WERI-Rb-1 (cell line): ENCODE measurements at regions not wholly inside any gene's neighbourhood (a gene's known extent, or its start where the extent isn't known, plus 50 kb on each side); places are given as distances from the start of the nearest gene placed in this dataset.
A peak's percentile ranks its signal among the peaks of the same experiment; 100 is the strongest.

Experiments
- DNase-seq: peaks from one replicate; pipeline ENCODE4 v3.0.0-alpha.2; 2020
- H3K27ac ChIP-seq: fragments of 250-450 bp; sonication (Bioruptor Pico); 2 replicates; pipeline ENCODE4 v1.5.1; 2020; ENCODE audit warnings: mild to moderate bottlenecking, moderate library complexity
- H3K27me3 ChIP-seq: fragments of 250-450 bp; sonication (Bioruptor Pico); 2 replicates; pipeline ENCODE4 v1.5.1; 2021; ENCODE audit warnings: mild to moderate bottlenecking, low read depth, moderate library complexity; ENCODE audit not compliant: insufficient read depth, severe bottlenecking
- H3K36me3 ChIP-seq: fragments of 250-450 bp; sonication (Bioruptor Pico); 2 replicates; pipeline ENCODE4 v1.5.1; 2020; ENCODE audit warnings: mild to moderate bottlenecking, moderate library complexity
- H3K4me3 ChIP-seq: 2 replicates; pipeline ENCODE4 v1.5.1; 2011; ENCODE audit warnings: low read depth, mild to moderate bottlenecking, control low read depth, low read length
- H3K9me3 ChIP-seq: fragments of 250-450 bp; sonication (Bioruptor Pico); 2 replicates; pipeline ENCODE4 v1.5.1; 2021; ENCODE audit warnings: mild to moderate bottlenecking, moderate library complexity; ENCODE audit not compliant: severe bottlenecking
- TF ChIP-seq, protein P1 (sequence below): IDR thresholded peaks from 2 replicates; pipeline ENCODE4 v1.5.1; 2011; ENCODE audit warnings: low read depth, mild to moderate bottlenecking, control low read depth, inconsistent platforms, low read length

DNA sequence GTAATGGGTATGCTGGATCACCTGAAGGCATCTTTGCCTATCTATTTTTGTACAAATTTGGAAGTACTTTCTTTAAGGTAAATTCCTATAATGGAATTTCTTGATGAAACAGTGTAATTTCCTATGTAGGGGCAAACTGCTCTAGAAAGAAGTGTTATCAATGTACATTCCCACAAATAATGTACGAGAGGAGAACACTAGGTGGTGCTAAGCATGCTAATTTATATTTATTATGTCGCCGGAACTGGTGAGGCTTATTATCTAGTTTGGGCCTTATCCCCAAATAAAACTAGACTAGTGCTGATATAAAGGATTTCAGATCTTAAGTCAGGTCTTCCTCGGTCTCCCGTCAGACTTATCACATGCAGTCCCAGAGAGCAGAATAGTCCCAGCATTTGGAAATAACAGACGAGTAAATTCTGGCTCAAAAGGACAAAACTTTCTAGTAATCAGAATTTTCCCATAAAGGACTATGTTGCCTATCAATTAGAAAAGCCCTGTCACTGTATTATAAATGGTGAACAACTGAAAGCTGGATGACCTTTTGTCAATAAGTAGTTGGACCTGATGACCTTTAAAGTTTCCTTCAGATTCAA is 86.9 kb upstream of the RBBP8 start:
- no peak for DNase-seq
- Histone ChIP-seq H3K4me3 (no peak overlapping the region), H3K9me3 (no peaks in the 10 kb centered on the region), H3K36me3 (no peaks in the 10 kb centered on the region), H3K27me3 (no peaks in the 10 kb centered on the region), H3K27ac (no peak overlapping the region)
- TF ChIP-seq, protein P1, sequence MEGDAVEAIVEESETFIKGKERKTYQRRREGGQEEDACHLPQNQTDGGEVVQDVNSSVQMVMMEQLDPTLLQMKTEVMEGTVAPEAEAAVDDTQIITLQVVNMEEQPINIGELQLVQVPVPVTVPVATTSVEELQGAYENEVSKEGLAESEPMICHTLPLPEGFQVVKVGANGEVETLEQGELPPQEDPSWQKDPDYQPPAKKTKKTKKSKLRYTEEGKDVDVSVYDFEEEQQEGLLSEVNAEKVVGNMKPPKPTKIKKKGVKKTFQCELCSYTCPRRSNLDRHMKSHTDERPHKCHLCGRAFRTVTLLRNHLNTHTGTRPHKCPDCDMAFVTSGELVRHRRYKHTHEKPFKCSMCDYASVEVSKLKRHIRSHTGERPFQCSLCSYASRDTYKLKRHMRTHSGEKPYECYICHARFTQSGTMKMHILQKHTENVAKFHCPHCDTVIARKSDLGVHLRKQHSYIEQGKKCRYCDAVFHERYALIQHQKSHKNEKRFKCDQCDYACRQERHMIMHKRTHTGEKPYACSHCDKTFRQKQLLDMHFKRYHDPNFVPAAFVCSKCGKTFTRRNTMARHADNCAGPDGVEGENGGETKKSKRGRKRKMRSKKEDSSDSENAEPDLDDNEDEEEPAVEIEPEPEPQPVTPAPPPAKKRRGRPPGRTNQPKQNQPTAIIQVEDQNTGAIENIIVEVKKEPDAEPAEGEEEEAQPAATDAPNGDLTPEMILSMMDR: peak; percentile 26; the same call in 1 of the 2 replicates

DNA sequence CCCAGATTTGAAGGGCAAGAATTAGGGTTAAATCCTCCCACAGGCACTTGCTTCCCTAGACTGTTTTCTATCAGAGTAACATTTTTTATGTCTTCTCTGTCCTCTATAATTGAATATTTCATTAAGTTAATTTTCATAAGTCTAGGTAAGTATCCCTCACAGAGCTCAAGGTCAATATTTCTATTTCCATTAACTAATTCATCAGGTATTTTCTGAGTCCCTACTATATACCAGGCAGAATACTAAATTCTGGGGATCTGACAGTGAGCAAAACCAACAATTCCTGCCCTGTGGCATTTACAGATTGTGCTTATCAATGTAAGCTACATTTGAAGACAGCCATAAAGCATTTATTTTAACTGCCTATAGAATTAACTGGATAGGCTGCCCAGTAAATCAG is 86.4 kb upstream of the RBBP8 start:
- H3K27ac ChIP-seq: no peak overlapping the region
- H3K9me3 ChIP-seq: no peaks in the 10 kb centered on the region
- TF ChIP-seq, protein P1: no peak
- DNase-seq: no peak
- no peaks in the 10 kb centered on the region for H3K36me3 ChIP-seq
- no peaks in the 10 kb centered on the region for H3K27me3 ChIP-seq
- no peak overlapping the region for H3K4me3 ChIP-seq

DNA sequence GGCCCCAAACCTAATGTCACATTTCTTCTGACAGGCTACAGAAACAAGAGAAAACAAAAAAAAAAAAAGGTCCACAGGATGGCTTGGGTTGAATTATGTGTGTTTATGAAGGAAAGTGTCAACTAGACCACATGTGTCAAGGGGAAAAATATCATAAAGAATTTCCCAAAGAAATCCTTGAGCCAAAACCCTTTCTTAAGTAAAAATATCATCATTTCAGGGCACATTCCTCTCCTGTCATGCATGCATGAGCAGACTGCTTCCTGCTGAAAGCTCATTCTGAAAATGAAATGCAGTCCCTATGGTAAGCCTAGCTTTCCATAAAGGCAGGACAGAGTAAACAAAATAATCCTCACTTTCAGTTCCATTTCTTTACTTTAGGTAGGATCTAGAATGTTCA is 85.7 kb upstream of the RBBP8 start:
- Histone ChIP-seq H3K27me3 (no peaks in the 10 kb centered on the region), H3K36me3 (no peaks in the 10 kb centered on the region), H3K9me3 (no peaks in the 10 kb centered on the region), H3K4me3 (no peak overlapping the region), H3K27ac (no peak overlapping the region)
- no peak for DNase-seq
- TF ChIP-seq, protein P1: no peak

DNA sequence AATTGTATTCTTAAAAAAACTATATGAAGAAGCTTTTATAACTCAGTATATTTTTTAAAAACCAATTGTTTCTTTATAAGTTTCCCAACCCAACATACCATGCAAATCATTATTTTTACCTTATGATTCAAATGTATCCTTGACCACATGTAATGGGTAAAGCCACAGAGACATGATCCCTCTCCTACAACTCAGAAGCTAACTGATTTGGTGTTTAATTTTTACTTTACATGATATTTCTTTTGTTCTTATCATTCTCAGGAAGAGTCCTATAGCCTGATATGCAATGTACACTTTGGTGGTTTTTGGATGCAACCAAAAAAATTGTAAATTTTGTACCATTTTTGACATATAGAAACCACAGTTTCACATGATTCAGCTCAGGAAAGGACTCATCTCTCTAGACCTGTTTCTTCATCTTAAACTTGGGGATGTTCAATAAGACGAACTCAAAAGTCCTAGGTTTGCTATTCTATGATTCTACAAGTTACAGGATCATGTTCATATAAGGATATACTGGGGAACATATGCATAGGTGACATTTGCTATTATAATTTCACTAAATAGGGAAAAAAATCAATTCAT is 85.2 kb upstream of the RBBP8 start:
- H3K27ac ChIP-seq: no peak overlapping the region
- no peaks in the 10 kb centered on the region for H3K9me3 ChIP-seq
- H3K36me3 ChIP-seq: no peaks in the 10 kb centered on the region
- TF ChIP-seq, protein P1: no peak
- no peaks in the 10 kb centered on the region for H3K27me3 ChIP-seq
- no peak for DNase-seq
- H3K4me3 ChIP-seq: no peak overlapping the region

DNA sequence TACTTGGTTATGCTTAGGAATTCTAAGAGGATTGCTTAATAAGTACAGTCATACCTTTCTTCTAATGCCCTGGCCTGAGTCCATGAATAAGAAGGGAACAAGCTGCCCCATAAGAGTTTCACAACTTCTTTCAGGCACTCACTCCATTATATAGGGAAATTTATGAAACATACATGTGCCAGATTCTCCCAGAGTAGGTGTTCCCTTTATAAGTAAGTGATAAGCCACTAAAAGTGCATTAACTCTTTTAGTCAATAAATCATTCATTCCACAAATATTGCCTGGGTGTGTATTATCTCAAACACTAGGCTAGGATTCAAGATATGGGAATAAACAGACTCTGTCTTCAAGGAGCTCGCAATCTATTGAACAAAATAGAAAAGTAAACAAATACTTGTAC is 84.5 kb upstream of the RBBP8 start:
- no peak for DNase-seq
- no peak overlapping the region for H3K4me3 ChIP-seq
- H3K36me3 ChIP-seq: no peaks in the 10 kb centered on the region
- TF ChIP-seq, protein P1: no peak
- H3K27me3 ChIP-seq: no peaks in the 10 kb centered on the region
- no peak overlapping the region for H3K27ac ChIP-seq
- H3K9me3 ChIP-seq: no peaks in the 10 kb centered on the region

DNA sequence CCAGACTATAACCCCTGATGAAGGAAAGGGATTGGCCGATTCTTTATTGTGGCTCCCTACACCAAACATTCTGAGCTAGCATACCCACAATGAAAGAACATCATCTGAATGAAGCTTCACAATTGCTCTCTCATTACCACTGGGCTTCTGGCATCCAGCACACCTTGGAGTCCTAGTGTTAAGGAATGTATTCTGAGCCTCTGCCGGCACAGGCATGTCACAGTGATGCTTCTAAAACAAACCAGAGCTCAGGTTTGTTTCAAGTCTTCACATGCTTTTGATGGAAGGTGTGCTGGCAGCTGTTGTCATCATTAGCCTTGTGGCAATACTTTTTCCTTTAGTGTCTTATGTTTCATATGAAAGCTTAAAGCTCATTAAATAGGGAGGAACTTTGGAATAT is 76.3 kb upstream of the RBBP8 start:
- H3K27me3 ChIP-seq: no peaks in the 10 kb centered on the region
- H3K4me3 ChIP-seq: no peak overlapping the region
- TF ChIP-seq, protein P1: no peak
- no peak overlapping the region for H3K27ac ChIP-seq
- no peaks in the 10 kb centered on the region for H3K36me3 ChIP-seq
- H3K9me3 ChIP-seq: no peaks in the 10 kb centered on the region
- DNase-seq: no peak
